Pulmonary artery endothelial cell (primary cell): ENCODE measurements at regions not wholly inside any gene's neighbourhood (a gene's known extent, or its start where the extent isn't known, plus 50 kb on each side); places are given as distances from the start of the nearest gene placed in this dataset.
"Not testable (repeated sequence)": the region's sequence is repeated elsewhere in the genome, so short reads cannot be mapped to it uniquely, and the experiment has no call there.

Experiments used
- DNase-seq: peaks from one replicate; pipeline ENCODE4 v3.0.0-alpha.2; 2011; ENCODE audit warnings: low read depth, low spot score

- DNase-seq: not testable (repeated sequence)
Observed at GRCh38 chr9:39665020-39665419, 309.6 kb downstream of the SPATA31A1 start.

GRCh38 chr9:39674437-39675210, 319.2 kb downstream of the SPATA31A1 start:
- DNase-seq: not testable (repeated sequence)

GRCh38 chr9:39675211-39675553, 319.7 kb downstream of the SPATA31A1 start:
- not testable (repeated sequence) for DNase-seq

- DNase-seq: not testable (repeated sequence)
Observed at GRCh38 chr9:39678534-39679263, 323.2 kb downstream of the SPATA31A1 start.

GRCh38 chr9:39680694-39681401, 325.4 kb downstream of the SPATA31A1 start:
- DNase-seq: not testable (repeated sequence)

- not testable (repeated sequence) for DNase-seq
Observed at GRCh38 chr9:39728862-39729261, 373.4 kb downstream of the SPATA31A1 start.

- DNase-seq: not testable (repeated sequence)
Observed at GRCh38 chr9:39744898-39745297, 389.4 kb downstream of the SPATA31A1 start.

- DNase-seq: not testable (repeated sequence)
Observed at GRCh38 chr9:39775570-39775969, 420.1 kb downstream of the SPATA31A1 start.

GRCh38 chr9:39791356-39791755, 435.9 kb downstream of the SPATA31A1 start:
- not testable (repeated sequence) for DNase-seq

- DNase-seq: not testable (repeated sequence)
Observed at GRCh38 chr9:39797935-39798334, 442.5 kb downstream of the SPATA31A1 start.

- not testable (repeated sequence) for DNase-seq
Observed at GRCh38 chr9:39799252-39799651, 443.8 kb downstream of the SPATA31A1 start.

GRCh38 chr9:39802561-39802960, 447.1 kb downstream of the SPATA31A1 start:
- not testable (repeated sequence) for DNase-seq

GRCh38 chr9:39809401-39810226, 454.1 kb downstream of the SPATA31A1 start:
- peak; percentile 7 for DNase-seq

GRCh38 chr9:39810401-39810800, 454.9 kb downstream of the SPATA31A1 start:
- DNase-seq: not testable (repeated sequence)

- DNase-seq: not testable (repeated sequence)
Observed at GRCh38 chr9:39811615-39812014, 456.1 kb downstream of the SPATA31A1 start.

GRCh38 chr9:39828457-39828856, 473.0 kb downstream of the SPATA31A1 start:
- DNase-seq: not testable (repeated sequence)
